GM19438 (cell line): ENCODE measurements at regions not wholly inside any gene's neighbourhood (a gene's known extent, or its start where the extent isn't known, plus 50 kb on each side); places are given as distances from the start of the nearest gene placed in this dataset.

ENCODE experiments used
- ATAC-seq: cut with Tn5 transposase; IDR thresholded peaks from one replicate; pipeline ENCODE4 v1.9.1; 2021; ENCODE audit warnings: low read depth; ENCODE audit not compliant: unreplicated experiment

DNA sequence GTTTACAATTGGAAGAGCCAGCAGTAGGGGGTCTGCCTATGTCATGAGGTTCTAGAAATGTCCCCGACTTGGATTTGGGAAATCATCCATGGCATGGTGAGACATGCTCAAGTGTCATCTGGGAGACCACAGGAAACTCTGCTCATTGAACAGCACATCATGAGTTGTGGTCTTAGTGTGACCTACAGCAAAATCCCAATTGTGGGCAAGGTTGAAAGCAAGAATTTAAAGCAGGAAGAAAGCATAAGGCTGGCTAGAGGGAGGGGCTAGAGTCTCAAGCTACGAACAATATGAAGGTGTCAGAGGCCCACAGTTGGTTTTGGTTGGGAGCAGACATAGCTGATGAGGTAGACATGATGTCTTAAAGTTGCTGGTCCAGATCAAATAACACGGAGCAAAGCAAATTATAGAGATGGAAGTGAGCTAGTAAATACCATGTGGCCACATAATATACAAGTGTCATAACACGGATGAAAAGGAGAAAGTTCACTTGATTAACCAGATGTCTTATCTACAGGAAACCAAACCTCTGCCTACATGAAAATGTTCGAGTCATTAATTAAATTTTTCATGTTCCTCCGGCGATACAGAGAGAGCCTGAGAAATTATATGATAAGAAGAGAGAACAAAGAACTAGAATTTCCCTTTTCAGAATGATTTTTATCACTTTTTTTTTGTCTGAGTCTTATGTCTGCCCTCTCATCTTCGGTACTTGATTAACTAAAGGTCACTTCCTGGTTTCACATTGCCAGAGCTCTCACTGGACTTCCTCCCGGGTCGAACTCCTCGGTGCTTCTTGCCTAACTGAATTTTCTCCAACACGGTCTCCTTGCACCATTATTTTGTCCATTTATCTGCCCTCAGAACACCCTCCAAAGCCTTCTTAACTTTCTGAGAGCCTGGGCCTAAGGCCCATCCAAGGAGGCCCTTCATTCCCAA lies 67.5 kb upstream of the DUSP10 start:
- ATAC-seq: no peak

DNA sequence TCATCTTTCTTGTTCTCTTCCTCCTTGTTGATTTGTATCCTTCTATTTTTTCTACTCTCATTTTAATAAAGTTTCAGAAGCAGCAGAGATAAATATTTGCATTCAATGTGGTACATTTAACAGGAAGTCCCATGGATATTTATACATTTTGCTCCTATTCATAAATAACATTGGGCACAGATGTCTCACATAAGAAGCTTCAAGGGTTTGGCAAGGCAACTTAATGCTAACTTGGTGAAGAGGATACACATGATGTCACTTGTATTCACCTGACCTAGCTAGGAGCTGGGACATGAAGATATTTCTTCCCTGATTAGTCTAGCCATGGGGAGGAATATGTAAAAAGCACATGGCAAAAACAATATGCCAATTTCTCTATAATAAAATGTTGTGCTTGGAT lies 65.1 kb upstream of the DUSP10 start:
- no peak for ATAC-seq

DNA sequence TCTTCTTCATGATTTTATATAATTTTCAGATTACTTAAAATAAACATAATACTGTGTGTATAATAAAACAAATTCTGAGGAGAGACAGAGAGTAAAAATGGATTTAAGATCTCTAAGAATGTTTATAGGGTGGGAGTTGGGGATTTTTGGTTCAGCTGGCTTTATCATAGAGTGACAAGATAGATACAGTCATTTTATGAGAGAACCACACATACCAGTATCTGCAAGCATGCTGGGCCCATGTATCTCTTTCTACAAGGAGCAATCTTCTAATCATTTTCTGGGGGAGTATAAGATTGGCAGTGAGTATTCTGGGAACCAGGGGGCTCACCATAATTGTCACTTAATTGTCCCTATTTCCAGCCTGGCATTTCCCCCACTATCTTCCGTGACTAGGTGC lies 64.3 kb upstream of the DUSP10 start:
- no peak for ATAC-seq

DNA sequence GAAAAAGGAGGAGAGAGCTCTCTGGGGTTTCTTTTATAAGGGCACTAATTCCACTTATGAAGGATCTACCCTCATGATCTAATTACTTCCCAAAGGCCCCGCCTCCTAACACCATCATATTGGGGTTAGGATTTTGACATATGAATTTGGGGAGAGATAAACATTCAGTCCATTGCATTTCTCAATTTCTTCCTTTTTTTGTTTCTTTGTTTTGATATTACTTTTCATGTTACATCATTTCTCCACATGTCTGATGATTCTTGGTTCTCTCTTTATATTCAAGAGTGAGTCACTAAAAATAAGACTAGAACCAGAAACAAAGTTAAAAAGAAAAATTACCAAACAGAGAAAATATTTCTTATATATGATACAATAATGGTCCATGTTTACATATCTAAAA lies 63.2 kb upstream of the DUSP10 start:
- no peak for ATAC-seq

DNA sequence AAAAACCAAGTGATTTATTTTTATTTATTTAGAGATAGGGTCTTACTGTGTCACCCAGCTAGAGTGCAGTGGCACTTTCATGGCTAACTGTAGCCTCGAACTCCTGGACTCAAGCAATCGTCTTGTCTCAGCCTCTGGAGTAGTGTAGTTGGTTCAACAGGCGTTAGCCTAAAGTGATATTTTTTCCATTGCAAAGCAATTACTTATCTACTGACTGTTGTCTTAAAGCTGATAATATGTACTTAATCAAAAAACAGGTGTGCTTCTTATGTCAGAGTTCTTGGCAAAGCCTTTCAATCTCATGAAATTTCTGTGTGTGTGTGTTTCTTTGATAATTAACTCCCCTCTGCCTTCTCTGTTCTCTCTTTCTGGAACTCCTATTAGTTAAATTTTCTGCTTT lies 62.4 kb upstream of the DUSP10 start:
- no peak for ATAC-seq

DNA sequence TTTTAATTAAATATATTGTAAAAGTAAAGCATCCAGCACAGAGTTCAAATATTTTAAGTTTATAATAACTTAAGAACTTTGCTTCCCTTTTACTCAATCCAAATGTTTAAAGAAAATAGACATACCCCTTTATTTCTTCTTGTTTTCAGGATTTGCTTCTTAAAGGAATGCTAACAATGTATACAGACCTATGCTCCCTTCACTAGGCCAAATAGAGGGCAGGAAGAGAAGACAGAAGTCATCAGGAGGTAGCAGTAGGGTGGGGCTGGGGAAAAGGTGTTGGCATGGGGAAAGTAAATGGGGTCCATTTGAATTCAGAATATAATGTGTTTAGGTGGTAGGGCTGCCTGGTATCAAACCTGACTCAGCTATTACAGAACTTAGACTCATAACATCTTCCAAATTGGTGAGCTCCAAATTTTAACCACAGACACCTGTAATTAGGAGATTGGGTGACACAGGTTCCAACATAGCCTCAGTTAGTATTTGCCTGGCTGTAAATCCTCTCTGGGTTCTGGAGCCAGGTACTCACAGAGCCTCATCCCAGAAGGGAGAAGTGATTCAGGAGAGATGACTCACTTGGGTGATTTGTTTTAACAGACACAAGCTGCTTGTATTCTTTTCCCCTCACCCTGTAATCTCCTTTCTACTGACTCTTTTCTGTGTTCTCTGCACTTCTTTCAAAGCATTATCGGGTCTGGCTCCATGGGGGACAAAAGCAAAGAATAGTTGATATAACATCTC lies 60.1 kb upstream of the DUSP10 start:
- no peak for ATAC-seq

DNA sequence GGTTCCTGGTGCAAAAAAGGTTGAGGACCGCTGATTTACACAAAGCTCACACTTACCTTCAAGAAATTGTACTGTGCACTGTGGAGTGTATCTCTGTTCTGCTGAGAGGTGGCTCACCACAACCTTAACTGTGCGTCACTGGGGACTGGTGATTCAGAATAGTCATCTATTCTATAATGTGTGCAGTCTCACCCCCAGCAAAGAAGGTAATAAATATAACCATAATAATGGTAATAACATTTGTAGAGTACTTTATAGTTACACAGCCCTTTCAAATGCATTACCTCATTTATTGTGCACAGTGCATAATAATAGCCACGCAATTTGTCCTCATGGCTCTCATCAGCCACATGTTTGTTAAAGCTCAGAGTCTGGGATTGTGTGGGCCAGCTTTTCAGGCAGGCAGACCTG lies 59.4 kb upstream of the DUSP10 start:
- no peak for ATAC-seq

DNA sequence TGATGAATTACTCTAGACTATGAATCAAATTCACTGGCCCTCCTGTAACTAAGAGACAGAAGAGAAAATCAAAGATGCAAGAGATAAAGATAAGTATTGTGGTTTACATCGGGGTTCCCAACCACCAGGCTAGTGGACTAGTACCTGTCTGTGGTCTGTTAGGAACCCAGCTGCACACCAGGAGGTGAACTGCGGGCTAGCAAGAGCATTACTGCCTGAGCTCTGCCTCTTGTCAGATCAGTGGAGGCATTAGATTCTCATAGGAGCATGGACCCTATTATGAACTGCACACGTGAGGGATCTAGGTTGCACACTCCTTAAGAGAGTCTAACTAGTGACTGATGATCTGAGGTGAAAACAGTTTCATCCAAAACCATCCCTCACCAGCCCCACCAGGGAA lies 58.9 kb upstream of the DUSP10 start:
- ATAC-seq: no peak

DNA sequence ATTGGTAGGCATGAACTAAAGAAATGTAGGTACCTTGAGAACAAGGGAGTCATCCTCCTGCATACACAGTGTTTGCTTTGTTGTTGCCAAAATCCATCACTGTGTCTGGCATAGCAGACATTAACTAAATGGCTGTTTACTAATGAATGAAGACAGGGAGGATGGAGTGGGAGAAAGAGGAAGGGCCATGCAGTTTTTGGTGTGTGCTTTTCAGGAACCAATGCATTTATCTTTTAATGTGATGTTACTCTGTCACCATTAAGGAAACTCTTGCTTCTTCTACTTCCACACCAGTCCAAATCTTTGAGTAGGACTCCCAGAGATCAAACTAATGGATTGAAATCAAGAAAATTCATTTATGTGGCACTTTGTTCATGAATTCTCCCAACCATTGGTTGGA lies 55.6 kb upstream of the DUSP10 start:
- ATAC-seq: no peak

DNA sequence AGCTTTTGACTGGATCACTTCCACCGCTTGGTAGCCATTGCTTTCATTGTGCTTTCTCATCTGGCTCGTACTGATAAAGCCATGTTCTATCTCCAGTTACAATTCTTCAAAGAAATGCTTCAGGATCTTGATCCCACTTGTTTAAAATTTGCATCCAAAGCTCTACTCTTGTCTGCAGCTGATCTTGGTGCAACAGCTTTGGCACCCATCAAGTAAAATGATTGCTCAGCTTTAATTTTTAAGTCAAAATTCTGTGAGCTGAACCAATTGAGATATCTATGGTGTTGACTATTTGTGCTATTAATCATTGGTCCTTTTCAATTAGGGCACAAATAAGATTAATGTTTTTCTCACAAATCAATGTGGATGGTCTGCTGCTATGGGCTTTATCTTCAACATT lies 54.8 kb upstream of the DUSP10 start:
- no peak for ATAC-seq

DNA sequence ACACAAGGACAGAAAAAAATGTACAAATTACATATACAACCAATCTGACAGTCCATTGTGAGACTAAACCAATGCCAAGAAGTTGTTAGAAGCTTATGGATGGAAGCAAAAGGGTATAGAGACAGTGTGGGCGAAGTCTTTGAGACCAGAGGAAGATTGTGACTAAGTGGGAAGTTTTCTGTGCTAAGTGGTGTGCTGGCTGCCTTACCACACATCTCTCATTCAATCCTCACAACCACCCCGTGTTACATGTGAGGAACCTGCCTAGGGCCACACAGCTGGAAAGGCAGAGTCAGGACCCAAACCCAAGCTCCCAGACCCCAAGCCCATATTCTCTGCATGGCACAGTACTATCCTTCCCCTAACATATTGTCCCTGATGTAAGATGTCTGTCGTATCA lies 53.5 kb upstream of the DUSP10 start:
- ATAC-seq: no peak

DNA sequence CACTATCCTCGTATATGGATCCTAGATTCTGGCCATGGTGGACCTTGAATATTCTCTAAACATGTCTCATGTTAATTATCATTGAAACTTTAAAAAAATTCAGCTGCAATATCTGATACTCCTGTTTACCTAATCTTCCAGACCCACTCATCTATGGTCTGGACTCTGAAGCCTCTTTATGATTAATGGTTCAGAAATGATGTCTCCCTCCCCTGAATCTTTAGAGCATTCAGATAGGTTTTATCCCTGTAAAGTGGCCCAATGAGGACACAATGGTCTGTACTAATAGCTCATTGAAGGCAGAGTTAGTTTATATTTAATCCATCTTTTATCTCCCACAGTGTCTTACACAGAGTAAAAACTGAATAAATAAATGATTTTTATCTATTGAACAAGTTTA lies 53.0 kb upstream of the DUSP10 start:
- ATAC-seq: no peak

DNA sequence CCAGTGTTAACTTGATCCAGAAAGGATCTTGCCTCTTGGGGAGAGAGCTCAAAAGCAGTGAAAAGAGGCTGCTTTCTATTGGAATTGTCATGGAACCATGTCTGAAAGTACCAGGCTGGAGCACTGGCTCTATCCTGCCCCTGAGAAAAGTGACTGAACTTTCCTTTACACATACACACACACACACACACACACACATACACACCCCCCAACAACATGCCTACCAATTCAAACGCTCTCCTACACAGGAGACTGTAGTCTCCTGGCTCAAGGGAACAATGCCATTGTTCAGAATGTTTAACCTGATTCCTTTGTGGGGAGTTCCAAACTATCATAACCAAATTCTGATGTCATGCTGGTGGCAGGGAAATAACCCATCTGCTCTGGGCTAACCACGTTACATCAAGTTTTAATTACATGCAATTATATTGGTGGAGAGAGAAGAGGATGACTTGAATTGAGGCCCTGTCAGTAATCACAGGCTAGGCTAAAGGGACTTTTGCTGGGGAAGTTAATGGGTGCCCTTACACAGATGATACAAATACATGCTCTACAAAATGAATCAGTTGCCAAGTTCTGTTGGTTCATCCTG lies 52.3 kb upstream of the DUSP10 start:
- peak; percentile 38 for ATAC-seq

DNA sequence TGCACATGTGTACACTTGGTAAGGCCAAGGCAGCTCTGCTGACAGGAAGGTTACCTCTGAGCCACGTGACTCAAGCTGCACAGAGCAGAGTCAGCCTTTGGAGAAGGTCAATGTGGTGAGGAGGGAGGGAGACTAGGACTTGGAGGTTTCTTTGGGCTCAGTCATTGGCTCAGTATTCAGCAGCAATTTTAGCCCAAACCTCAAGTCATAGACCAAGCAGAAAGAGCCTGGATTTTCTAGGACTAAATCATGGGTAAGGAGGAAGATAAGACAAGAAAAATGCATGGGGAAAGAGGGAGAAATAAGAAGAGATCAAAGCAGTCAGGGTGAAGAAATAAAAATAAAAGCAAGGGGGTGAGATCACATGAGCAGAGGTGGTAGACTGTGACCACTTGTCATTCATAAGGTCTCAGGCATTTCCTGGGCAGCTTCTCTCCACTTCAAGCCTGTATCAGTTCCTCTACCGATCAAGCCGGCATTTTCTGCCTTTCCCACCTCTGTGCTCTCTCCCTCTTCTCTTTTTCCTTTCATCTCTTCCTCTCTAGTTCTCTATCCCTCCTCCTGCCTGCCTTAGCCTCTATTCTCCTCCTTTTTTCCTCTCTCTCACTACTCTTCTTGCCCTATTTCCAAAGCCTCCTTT lies 51.7 kb upstream of the DUSP10 start:
- peak; percentile 78 for ATAC-seq

DNA sequence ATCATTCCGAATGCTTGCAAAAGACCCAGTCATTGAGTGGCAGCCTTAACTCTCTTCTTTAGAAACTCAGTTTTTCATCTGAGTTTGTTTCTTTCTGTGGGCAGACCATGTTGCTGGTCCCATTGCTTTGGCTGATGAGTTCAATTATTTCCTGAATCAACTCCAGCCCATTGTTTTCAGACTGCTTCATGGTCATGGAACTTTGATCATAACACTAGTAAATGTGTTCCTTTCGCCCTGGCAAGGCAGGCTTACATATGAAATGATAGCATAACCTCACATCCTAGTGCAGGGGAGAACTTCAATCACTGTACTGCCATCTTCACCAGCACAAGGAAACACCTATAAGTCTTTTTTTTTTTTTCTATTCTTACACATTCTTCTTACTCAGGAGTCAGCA lies 50.0 kb upstream of the DUSP10 start:
- no peak for ATAC-seq
